AG08396 (cell line): ENCODE measurements at regions not wholly inside any gene's neighbourhood (a gene's known extent, or its start where the extent isn't known, plus 50 kb on each side); places are given as distances from the start of the nearest gene placed in this dataset.

Source experiments
- DNase-seq: peaks from one replicate; pipeline ENCODE4 v3.0.0; 2012; ENCODE audit warnings: low spot score, mixed read lengths

GRCh38 chr13:84050536-84050935 is 168.3 kb upstream of the SLITRK1 start:
- no peak for DNase-seq

- no peak for DNase-seq
These were observed 167.4 kb upstream of the SLITRK1 start for GRCh38 chr13:84049443-84050219.

GRCh38 chr13:84044805-84045204 is 162.5 kb upstream of the SLITRK1 start:
- no peak for DNase-seq

GRCh38 chr13:84038001-84038400 is 155.7 kb upstream of the SLITRK1 start:
- DNase-seq = no peak

- DNase-seq = no peak
These were observed 149.8 kb upstream of the SLITRK1 start for GRCh38 chr13:84032116-84032515.

- no peak for DNase-seq
These were observed 148.8 kb upstream of the SLITRK1 start for GRCh38 chr13:84031120-84031519.

- no peak for DNase-seq
These were observed 147.1 kb upstream of the SLITRK1 start for GRCh38 chr13:84029396-84029795.

- no peak for DNase-seq
These were observed 143.6 kb upstream of the SLITRK1 start for GRCh38 chr13:84025824-84026223.

GRCh38 chr13:83996415-83996814 is 114.1 kb upstream of the SLITRK1 start:
- DNase-seq = no peak

GRCh38 chr13:83995930-83996329 is 113.7 kb upstream of the SLITRK1 start:
- DNase-seq = no peak

GRCh38 chr13:83992566-83993358 is 110.5 kb upstream of the SLITRK1 start:
- DNase-seq = no peak

GRCh38 chr13:83987394-83987793 is 105.1 kb upstream of the SLITRK1 start:
- DNase-seq = no peak

- no peak for DNase-seq
These were observed 102.5 kb upstream of the SLITRK1 start for GRCh38 chr13:83984793-83985192.

- no peak for DNase-seq
These were observed 98.1 kb upstream of the SLITRK1 start for GRCh38 chr13:83980331-83980730.

- no peak for DNase-seq
These were observed 93.4 kb upstream of the SLITRK1 start for GRCh38 chr13:83975655-83976165.

- DNase-seq = no peak
These were observed 76.3 kb upstream of the SLITRK1 start for GRCh38 chr13:83958531-83958930.

GRCh38 chr13:83955011-83955410 is 72.7 kb upstream of the SLITRK1 start:
- DNase-seq = no peak

GRCh38 chr13:83953916-83954315 is 71.6 kb upstream of the SLITRK1 start:
- no peak for DNase-seq

- DNase-seq = no peak
These were observed 68.0 kb upstream of the SLITRK1 start for GRCh38 chr13:83950293-83950692.

- peak; percentile 1 for DNase-seq
These were observed 61.4 kb upstream of the SLITRK1 start for GRCh38 chr13:83943530-83944279.

GRCh38 chr13:83941701-83942335 is 59.5 kb upstream of the SLITRK1 start:
- DNase-seq = no peak

GRCh38 chr13:83940742-83941141 is 58.5 kb upstream of the SLITRK1 start:
- DNase-seq = no peak
